ENCODE measurements at regions not wholly inside any gene's neighbourhood (a gene's known extent, or its start where the extent isn't known, plus 50 kb on each side); places are given as distances from the start of the nearest gene placed in this dataset.
"Not testable (repeated sequence)": the region's sequence is repeated elsewhere in the genome, so short reads cannot be mapped to it uniquely, and the experiment has no call there.

DNA sequence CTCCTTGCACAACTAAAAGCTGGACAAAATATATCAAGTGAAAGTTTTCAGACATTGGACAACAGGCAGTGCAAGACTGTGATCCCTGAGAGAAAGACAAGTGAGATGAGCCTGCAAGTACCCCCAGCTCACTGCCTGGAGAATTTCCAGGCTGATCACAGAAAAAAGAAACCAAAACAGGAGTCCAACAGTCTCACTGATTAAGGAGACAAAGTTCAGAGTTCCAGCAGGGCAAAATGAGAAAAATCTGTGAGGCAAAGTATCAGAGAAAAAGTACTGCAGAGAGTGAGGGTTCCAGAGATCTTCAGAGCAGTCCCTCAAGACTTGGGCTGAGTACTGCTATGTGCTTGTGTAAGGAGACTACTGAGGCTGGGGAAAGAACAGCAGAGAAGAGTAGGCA lies 56.0 kb upstream of the PRSS3 start:
- TF ChIP-seq, protein P1, sequence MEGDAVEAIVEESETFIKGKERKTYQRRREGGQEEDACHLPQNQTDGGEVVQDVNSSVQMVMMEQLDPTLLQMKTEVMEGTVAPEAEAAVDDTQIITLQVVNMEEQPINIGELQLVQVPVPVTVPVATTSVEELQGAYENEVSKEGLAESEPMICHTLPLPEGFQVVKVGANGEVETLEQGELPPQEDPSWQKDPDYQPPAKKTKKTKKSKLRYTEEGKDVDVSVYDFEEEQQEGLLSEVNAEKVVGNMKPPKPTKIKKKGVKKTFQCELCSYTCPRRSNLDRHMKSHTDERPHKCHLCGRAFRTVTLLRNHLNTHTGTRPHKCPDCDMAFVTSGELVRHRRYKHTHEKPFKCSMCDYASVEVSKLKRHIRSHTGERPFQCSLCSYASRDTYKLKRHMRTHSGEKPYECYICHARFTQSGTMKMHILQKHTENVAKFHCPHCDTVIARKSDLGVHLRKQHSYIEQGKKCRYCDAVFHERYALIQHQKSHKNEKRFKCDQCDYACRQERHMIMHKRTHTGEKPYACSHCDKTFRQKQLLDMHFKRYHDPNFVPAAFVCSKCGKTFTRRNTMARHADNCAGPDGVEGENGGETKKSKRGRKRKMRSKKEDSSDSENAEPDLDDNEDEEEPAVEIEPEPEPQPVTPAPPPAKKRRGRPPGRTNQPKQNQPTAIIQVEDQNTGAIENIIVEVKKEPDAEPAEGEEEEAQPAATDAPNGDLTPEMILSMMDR (IDR thresholded peaks at IDR 0.05; ENCODE audit: insufficient read depth, low read length, poor library complexity, severe bottlenecking), result no peak
- Histone ChIP-seq H3K36me3 (ENCODE audit: control insufficient read depth, insufficient read depth, low read length) (no peaks in the 10 kb centered on the region), H3K4me3 (ENCODE audit: low read depth, low read length) (no peak overlapping the region), H3K27me3 (ENCODE audit: control insufficient read depth, insufficient read depth, low read length) (no peaks in the 10 kb centered on the region)
- no peak for DNase-seq (ENCODE audit: low read depth)

DNA sequence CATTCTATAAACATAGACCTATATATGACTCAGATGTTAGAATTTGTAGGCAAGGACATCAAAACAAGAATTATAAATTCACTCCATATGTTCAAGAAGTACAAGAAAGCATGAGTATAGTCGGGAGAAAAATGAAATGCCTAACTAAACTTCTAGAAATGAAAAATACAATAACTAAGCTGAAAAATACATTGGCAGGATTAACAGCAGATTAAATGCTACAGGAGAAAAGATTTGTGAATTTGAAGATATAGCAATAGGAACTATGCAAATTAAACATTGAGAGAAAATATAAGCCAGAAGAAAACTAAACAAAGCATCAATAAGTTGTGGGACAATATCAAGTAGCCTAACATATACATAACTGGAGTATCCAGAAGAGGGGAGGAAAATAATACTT lies 55.3 kb upstream of the PRSS3 start:
- H3K27me3 ChIP-seq (ENCODE audit: control insufficient read depth, insufficient read depth, low read length), result no peaks in the 10 kb centered on the region
- no peak for DNase-seq (ENCODE audit: low read depth)
- TF ChIP-seq, protein P1 (IDR thresholded peaks at IDR 0.05; ENCODE audit: insufficient read depth, low read length, poor library complexity, severe bottlenecking), result no peak
- H3K4me3 ChIP-seq (ENCODE audit: low read depth, low read length), result no peak overlapping the region
- no peaks in the 10 kb centered on the region for H3K36me3 ChIP-seq (ENCODE audit: control insufficient read depth, insufficient read depth, low read length)

DNA sequence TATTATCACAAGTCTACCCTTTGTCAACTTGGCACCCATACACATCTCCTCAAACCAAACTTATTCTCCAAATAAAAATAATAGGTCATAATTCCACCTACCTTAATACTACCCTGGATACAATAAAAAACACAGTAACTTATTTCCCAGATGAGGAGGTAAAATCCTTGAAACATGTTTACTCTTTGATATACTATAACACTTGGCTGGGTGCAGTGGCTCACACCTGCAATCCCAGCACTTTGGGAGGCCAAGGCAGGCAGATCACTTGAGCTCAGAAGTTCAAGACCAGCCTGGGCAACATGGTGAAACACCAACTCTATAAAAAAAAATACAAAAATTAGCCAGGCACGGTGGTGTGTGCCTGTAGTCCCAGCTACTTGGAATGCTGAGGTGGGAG lies 54.4 kb upstream of the PRSS3 start:
- H3K4me3 ChIP-seq (ENCODE audit: low read depth, low read length); DNase-seq (ENCODE audit: low read depth); H3K27me3 ChIP-seq (ENCODE audit: control insufficient read depth, insufficient read depth, low read length); H3K36me3 ChIP-seq (ENCODE audit: control insufficient read depth, insufficient read depth, low read length): not testable (repeated sequence)

DNA sequence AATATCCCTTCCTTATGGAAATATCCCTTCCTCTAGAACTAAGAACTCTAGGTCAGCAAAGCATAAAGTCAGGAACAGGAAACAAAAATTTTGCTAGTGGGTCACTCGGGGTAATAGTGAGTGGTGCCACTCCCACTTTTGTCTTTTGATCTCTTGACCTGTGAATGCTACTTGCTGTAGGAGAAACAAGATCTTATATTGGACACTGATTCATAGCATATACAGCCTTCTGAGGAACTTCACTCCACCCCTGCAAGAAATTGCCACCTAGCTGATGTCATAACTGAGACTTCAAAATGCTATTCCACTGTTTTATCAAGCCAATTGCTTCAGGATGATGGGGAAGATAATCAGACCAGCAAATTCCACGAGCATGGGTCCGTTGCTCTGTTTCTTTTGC lies 53.3 kb upstream of the PRSS3 start:
- no peak overlapping the region for H3K4me3 ChIP-seq (ENCODE audit: low read depth, low read length)
- H3K36me3 ChIP-seq (ENCODE audit: control insufficient read depth, insufficient read depth, low read length), result no peaks in the 10 kb centered on the region
- H3K27me3 ChIP-seq (ENCODE audit: control insufficient read depth, insufficient read depth, low read length), result no peaks in the 10 kb centered on the region
- DNase-seq (ENCODE audit: low read depth), result no peak
- TF ChIP-seq, protein P1 (IDR thresholded peaks at IDR 0.05; ENCODE audit: insufficient read depth, low read length, poor library complexity, severe bottlenecking), result no peak

DNA sequence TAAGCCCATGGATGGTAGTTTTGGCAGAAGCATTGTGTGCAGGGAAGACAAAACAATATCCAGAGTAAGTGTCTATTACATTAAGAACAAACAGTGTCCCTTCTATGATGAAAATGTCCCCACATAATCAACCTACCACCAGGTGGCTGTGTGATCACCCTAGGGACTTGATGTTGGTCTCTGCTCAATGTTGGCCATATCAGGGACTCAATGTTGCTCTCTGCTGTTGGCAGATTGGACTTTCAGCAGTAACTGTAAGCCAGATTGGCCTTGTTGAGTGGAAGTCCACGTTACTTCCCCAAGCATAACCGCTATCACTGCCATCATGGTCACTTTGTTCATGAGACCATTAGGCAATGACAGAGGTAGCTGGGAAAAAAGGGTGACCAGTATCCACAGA lies 52.8 kb upstream of the PRSS3 start:
- H3K4me3 ChIP-seq (ENCODE audit: low read depth, low read length), result no peak overlapping the region
- H3K36me3 ChIP-seq (ENCODE audit: control insufficient read depth, insufficient read depth, low read length), result no peaks in the 10 kb centered on the region
- TF ChIP-seq, protein P1 (IDR thresholded peaks at IDR 0.05; ENCODE audit: insufficient read depth, low read length, poor library complexity, severe bottlenecking), result no peak
- H3K27me3 ChIP-seq (ENCODE audit: control insufficient read depth, insufficient read depth, low read length), result no peaks in the 10 kb centered on the region
- DNase-seq (ENCODE audit: low read depth), result no peak

All from kidney epithelial cell (primary cell).